H1 (cell line): ENCODE measurements at regions not wholly inside any gene's neighbourhood (a gene's known extent, or its start where the extent isn't known, plus 50 kb on each side); places are given as distances from the start of the nearest gene placed in this dataset.

Source experiments
- CTCF ChIA-PET: fragments of 300-600 bp; sonication (Branson Sonifier 250); formaldehyde crosslinking; loops from one replicate; lab custom pipeline; 2021; ENCODE audit not compliant: partially characterized antibody; lab: Charles Lee
- POLR2A ChIA-PET: fragments of 300-600 bp; sonication (Branson Sonifier 250); formaldehyde crosslinking; loops from one replicate; lab custom pipeline; 2021; ENCODE audit warnings: inconsistent platforms; ENCODE audit not compliant: partially characterized antibody; lab: Charles Lee
- DNase-seq, 2 experiments: peaks; one replicate each; pipeline versions ENCODE4 v3.0.0 to v3.0.0-alpha.2; 2010 to 2022; ENCODE audit warnings: low spot score in 2 of 2, low read depth in 1 of 2, mixed read lengths in 1 of 2
- FAIRE-seq: peaks from 2 replicates; lab custom pipeline; 2011; peaks lifted over from hg19 to GRCh38; lab: Jason Lieb, UNC
- H2AFZ ChIP-seq: 2 replicates; pipeline ENCODE4 v1.8.1; 2012; ENCODE audit warnings: low read length, inconsistent platforms
- H2AK5ac ChIP-seq: 2 replicates; pipeline ENCODE4 v1.6.1; 2013; ENCODE audit warnings: low read depth, low read length
- H2BK120ac ChIP-seq: replicated peaks from 2 replicates; pipeline ENCODE3; 2013; ENCODE audit warnings: low read depth, low read length, inconsistent platforms
- H2BK12ac ChIP-seq: 2 replicates; pipeline ENCODE4 v1.6.1; 2013; ENCODE audit warnings: low read depth, low read length
- H2BK15ac ChIP-seq: 2 replicates; pipeline ENCODE4 v1.6.1; 2013; ENCODE audit warnings: low read length
- H2BK20ac ChIP-seq: 2 replicates; pipeline ENCODE4 v1.6.1; 2013; ENCODE audit warnings: low read length
- H2BK5ac ChIP-seq: 2 replicates; pipeline ENCODE4 v1.6.1; 2013; ENCODE audit warnings: low read depth, low read length
- H3K14ac ChIP-seq: 2 replicates; pipeline ENCODE4 v1.6.1; 2013; ENCODE audit warnings: inconsistent platforms; ENCODE audit not compliant: insufficient read length
- H3K18ac ChIP-seq: 2 replicates; pipeline ENCODE4 v1.6.1; 2013; ENCODE audit warnings: low read length; ENCODE audit errors: extremely low read depth
- H3K23ac ChIP-seq: 2 replicates; pipeline ENCODE4 v1.6.1; 2013; ENCODE audit warnings: inconsistent platforms; ENCODE audit not compliant: insufficient read length
- H3K23me2 ChIP-seq: 2 replicates; pipeline ENCODE4 v1.6.1; 2013; ENCODE audit warnings: low read depth, low read length
- H3K27ac ChIP-seq: 2 replicates; pipeline ENCODE4 v1.6.1; 2011; ENCODE audit warnings: low read depth, low read length, inconsistent platforms
- H3K27me3 ChIP-seq, 4 experiments: replicated peaks in 1 of 4; 1 replicate in 1 of 4; 2 replicates in 3 of 4; pipeline versions ENCODE4 v1.6.1 to v1.8.1; 2011 to 2013; ENCODE audit warnings: low read length in 3 of 4, mild to moderate bottlenecking in 3 of 4, inconsistent platforms in 2 of 4, mixed read lengths in 2 of 4, moderate library complexity in 1 of 4; ENCODE audit not compliant: control insufficient read depth in 3 of 4, insufficient read depth in 3 of 4; ENCODE audit errors: extremely low read depth in 1 of 4
- H3K36me3 ChIP-seq, 4 experiments: 2 replicates each; pipeline versions ENCODE4 v1.6.1 to v1.8.1; 2011 to 2013; ENCODE audit warnings: mild to moderate bottlenecking in 4 of 4, low read length in 3 of 4, moderate library complexity in 2 of 4, control low read depth in 1 of 4, inconsistent platforms in 1 of 4; ENCODE audit not compliant: insufficient read depth in 4 of 4, control insufficient read depth in 2 of 4
- H3K4ac ChIP-seq: replicated peaks from 2 replicates; pipeline ENCODE3; 2013; ENCODE audit warnings: low read length, low read depth, mixed read lengths, inconsistent platforms; ENCODE audit not compliant: insufficient read length
- H3K4me1 ChIP-seq, 4 experiments: replicated peaks in 1 of 4; 1 replicate in 1 of 4; 2 replicates in 3 of 4; pipeline versions ENCODE4 v1.6.1 to v1.8.1; 2011 to 2013; ENCODE audit warnings: low read length in 3 of 4, inconsistent platforms in 2 of 4, mixed read lengths in 1 of 4; ENCODE audit not compliant: insufficient read depth in 4 of 4, control insufficient read depth in 3 of 4
- H3K4me2 ChIP-seq, 2 experiments: 2 replicates each; pipeline versions ENCODE4 v1.6.1 to v1.8.1; 2011 to 2013; ENCODE audit warnings: low read depth in 2 of 2, low read length in 2 of 2, control low read depth in 1 of 2, inconsistent platforms in 1 of 2, mild to moderate bottlenecking in 1 of 2; ENCODE audit not compliant: insufficient read depth in 1 of 2
- H3K4me3 ChIP-seq, 4 experiments: fragments of 200-600, 300-600 bp in 1 of 4; sonication (generic), shearing (Covaris generic), sonication (Bioruptor Twin) in 1 of 4; 2 replicates each; pipeline versions ENCODE4 v1.5.1 to v1.8.1; 2011 to 2016; ENCODE audit warnings: low read length in 4 of 4, low read depth in 3 of 4, control low read depth in 2 of 4, inconsistent platforms in 2 of 4, mild to moderate bottlenecking in 2 of 4, mixed read lengths in 1 of 4, moderate library complexity in 1 of 4; ENCODE audit not compliant: insufficient read depth in 2 of 4; ENCODE audit errors: extremely low read depth in 1 of 4
- H3K56ac ChIP-seq: replicated peaks from 2 replicates; pipeline ENCODE3; 2013; ENCODE audit warnings: low read depth, mild to moderate bottlenecking, mixed read lengths, low read length, inconsistent platforms; ENCODE audit not compliant: insufficient read length
- H3K79me1 ChIP-seq: 2 replicates; pipeline ENCODE4 v1.6.1; 2013; ENCODE audit warnings: low read depth, low read length, control low read depth
- H3K79me2 ChIP-seq, 2 experiments: 2 replicates each; pipeline versions ENCODE4 v1.6.1 to v1.8.1; 2012 to 2013; ENCODE audit warnings: low read length in 2 of 2, mild to moderate bottlenecking in 2 of 2, inconsistent platforms in 1 of 2; ENCODE audit not compliant: insufficient read depth in 2 of 2, control insufficient read depth in 1 of 2
- H3K9ac ChIP-seq, 4 experiments: replicated peaks in 1 of 4; 1 replicate in 1 of 4; 2 replicates in 3 of 4; pipeline versions ENCODE4 v1.6.1 to v1.8.1; 2011 to 2013; ENCODE audit warnings: low read depth in 3 of 4, low read length in 3 of 4, control low read depth in 2 of 4, mild to moderate bottlenecking in 2 of 4, moderate library complexity in 2 of 4, inconsistent platforms in 1 of 4; ENCODE audit errors: extremely low read depth in 1 of 4
- H3K9me3 ChIP-seq, 2 experiments: 2 replicates each; pipeline versions ENCODE4 v1.6.1 to v1.8.1; 2012 to 2013; ENCODE audit warnings: mild to moderate bottlenecking in 2 of 2, moderate library complexity in 2 of 2, control low read depth in 1 of 2, inconsistent platforms in 1 of 2, low read depth in 1 of 2, low read length in 1 of 2, mixed read lengths in 1 of 2; ENCODE audit not compliant: insufficient read depth in 2 of 2
- H4K20me1 ChIP-seq, 2 experiments: replicated peaks in 1 of 2; 2 replicates each; pipeline versions ENCODE3 to v1.8.1; 2011 to 2013; ENCODE audit warnings: inconsistent platforms in 2 of 2, low read length in 2 of 2, mild to moderate bottlenecking in 1 of 2; ENCODE audit not compliant: insufficient read depth in 2 of 2, control insufficient read depth in 1 of 2
- H4K5ac ChIP-seq: 2 replicates; pipeline ENCODE4 v1.6.1; 2013; ENCODE audit warnings: low read length, low read depth, mixed read lengths, inconsistent platforms; ENCODE audit not compliant: insufficient read length
- H4K8ac ChIP-seq: 2 replicates; pipeline ENCODE4 v1.8.0; 2013; ENCODE audit warnings: mild to moderate bottlenecking, moderate library complexity, low read length, inconsistent platforms; ENCODE audit not compliant: insufficient read depth; ENCODE audit errors: extremely low read depth
- H4K91ac ChIP-seq: replicated peaks from 2 replicates; pipeline ENCODE3; 2013; ENCODE audit warnings: low read length, mixed read lengths, inconsistent platforms; ENCODE audit not compliant: insufficient read length
- BRCA1 ChIP-seq: IDR thresholded peaks from 2 replicates; pipeline ENCODE4 v1.6.1; 2012; ENCODE audit warnings: low read depth, low read length, improper control_type of control experiment
- GTF2F1 ChIP-seq: IDR thresholded peaks from 2 replicates; pipeline ENCODE4 v1.6.1; 2012; ENCODE audit warnings: low read depth, low read length, improper control_type of control experiment, borderline replicate concordance
- HDAC2 ChIP-seq, 2 experiments: fragments of 300-600 bp in 1 of 2; sonication (generic) in 1 of 2; IDR thresholded peaks; 2 replicates each; pipeline ENCODE4 v1.6.1; 2011 to 2012; ENCODE audit warnings: low read depth in 2 of 2, low read length in 2 of 2, mild to moderate bottlenecking in 2 of 2, moderate library complexity in 2 of 2, borderline replicate concordance in 1 of 2, inconsistent platforms in 1 of 2
- RXRA ChIP-seq: IDR thresholded peaks from 2 replicates; pipeline ENCODE4 v1.6.1; 2011; ENCODE audit warnings: low read depth, mild to moderate bottlenecking, low read length, moderate library complexity; ENCODE audit not compliant: insufficient read depth
- SIN3A ChIP-seq, 2 experiments: IDR thresholded peaks in 1 of 2; conservative IDR thresholded peaks in 1 of 2; 2 replicates each; pipeline ENCODE4 v1.6.1; 2011 to 2012; ENCODE audit warnings: low read length in 2 of 2, improper control_type of control experiment in 1 of 2, low read depth in 1 of 2, mild to moderate bottlenecking in 1 of 2
- YY1 ChIP-seq: IDR thresholded peaks from 2 replicates; pipeline ENCODE4 v1.6.1; 2011; ENCODE audit warnings: low read depth, mild to moderate bottlenecking, low read length
- WGBS, 2 experiments: shearing (Covaris generic) in 1 of 2; methylation state at CpG; one replicate each; pipeline versions ENCODE4 v1.1.6 to v1.1.7; 2013 to 2015; ENCODE audit warnings: low lambda C conversion rate in 2 of 2, mixed read lengths in 2 of 2, inconsistent platforms in 1 of 2, low coverage in 1 of 2, missing lambda C conversion rate in 1 of 2; ENCODE audit not compliant: insufficient replicate concordance in 2 of 2, insufficient coverage in 1 of 2, insufficient read length in 1 of 2; ENCODE audit errors: extremely low coverage in 1 of 2, missing lambda C conversion rate in 1 of 2; 5-methylcytosine and 5-hydroxymethylcytosine counted together

GRCh38 chr7:84368122-84368521, 173.5 kb upstream of the SEMA3A start:
- Histone ChIP-seq H2AFZ (no peak overlapping the region), H2BK120ac (no peak overlapping the region), H3K23ac (no peak overlapping the region), H3K27me3 (no peaks in the 10 kb centered on the region), H3K18ac (no peak overlapping the region), H2BK5ac (no peak overlapping the region), H4K91ac (no peak overlapping the region), H3K9ac (no peak overlapping the region), H4K20me1 (no peaks in the 10 kb centered on the region), H3K56ac (no peak overlapping the region), H3K27ac (no peak overlapping the region), H3K4me2 (no peak overlapping the region), H3K36me3 (no peaks in the 10 kb centered on the region), H2BK20ac (no peak overlapping the region), H3K4me3 (no peak overlapping the region), H3K4me1 (no peaks in the 10 kb centered on the region), H3K23me2 (no peaks in the 10 kb centered on the region), H4K5ac (no peak overlapping the region), H2BK15ac (no peak overlapping the region), H2BK12ac (no peak overlapping the region), H4K8ac (no peak overlapping the region), H3K4ac (no peak overlapping the region), H3K79me1 (no peaks in the 10 kb centered on the region), H3K14ac (no peak overlapping the region), H3K9me3 (no peaks in the 10 kb centered on the region), H3K79me2 (no peaks in the 10 kb centered on the region), H2AK5ac (no peak overlapping the region)
- CTCF ChIA-PET = no interaction called here
- DNase-seq = no peak
- WGBS, 2 experiments = 89% methylated on average over 1 of the region's 1 CpG; no CpG with 5 or more reads in 1 of the 2 experiments
- no peak for FAIRE-seq
- POLR2A ChIA-PET = no interaction called here
- TF ChIP-seq BRCA1 (no peak), HDAC2 (IDR thresholded peaks at IDR 0.05; ENCODE audit: borderline replicate concordance in 1 of 2, low read depth in 2 of 2, low read length in 2 of 2) (no peak), GTF2F1 (no peak), SIN3A (conservative IDR thresholded peaks at IDR 0.05 in 1 of 2, IDR thresholded peaks at IDR 0.05 in 1 of 2; ENCODE audit: low read depth in 1 of 2, low read length in 2 of 2) (no peak), YY1 (no peak), RXRA (no peak)
